ENCODE measurements at regions not wholly inside any gene's neighbourhood (a gene's known extent, or its start where the extent isn't known, plus 50 kb on each side); places are given as distances from the start of the nearest gene placed in this dataset.

- DNase-seq: no peak
These were observed 168.3 kb upstream of the FAT1 start for GRCh38 chr4:186891859-186892486.

DNA sequence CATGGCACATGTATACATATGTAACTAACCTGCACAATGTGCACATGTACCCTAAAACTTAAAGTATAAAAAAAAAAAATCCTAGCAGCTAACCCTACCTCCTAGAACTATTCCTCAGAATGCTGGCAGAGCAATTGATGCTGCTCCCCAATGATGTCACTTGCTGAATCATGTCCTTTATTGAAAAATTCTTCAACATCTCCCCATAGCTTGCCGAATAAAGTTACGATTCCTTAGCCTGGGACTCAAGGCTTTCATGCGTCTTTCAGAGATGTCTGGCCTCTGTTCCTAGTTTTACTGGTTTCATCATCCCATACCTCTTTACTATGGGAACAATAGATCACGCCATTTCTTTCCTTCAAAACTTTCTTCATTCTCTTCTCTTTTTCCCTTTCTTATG lies 174.7 kb upstream of the FAT1 start:
- DNase-seq: no peak

DNA sequence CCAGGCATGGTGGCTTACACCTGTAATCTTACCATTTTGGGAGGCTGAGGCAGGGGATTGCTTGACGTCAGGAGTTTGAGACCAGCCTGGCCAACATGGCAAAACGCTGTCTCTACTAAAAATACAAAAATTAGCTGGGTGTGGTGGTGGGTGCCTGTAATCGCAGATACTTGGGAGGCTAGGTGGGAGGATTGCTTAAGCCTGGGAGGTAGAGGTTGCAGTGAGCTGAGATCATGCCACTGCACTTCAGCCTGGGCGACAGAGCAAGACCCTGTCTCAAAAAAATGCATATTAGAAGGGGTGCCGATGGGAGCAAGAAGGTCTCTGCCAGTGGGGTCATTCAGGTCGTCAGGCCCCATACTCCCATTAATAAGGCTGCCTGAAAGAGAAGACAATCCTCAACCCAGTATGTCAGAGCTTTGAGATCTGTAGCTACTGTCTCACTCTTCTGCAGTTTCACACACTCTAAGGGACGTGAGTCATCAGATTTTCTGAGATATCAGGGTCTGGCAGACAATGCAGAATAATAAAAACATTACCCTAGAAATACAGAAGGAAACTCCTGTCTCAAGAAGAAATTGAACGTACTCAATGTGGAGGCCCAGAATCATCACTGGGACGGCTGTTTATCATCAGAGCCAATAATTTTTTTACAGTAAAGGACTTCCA lies 176.7 kb upstream of the FAT1 start:
- no peak for DNase-seq

GRCh38 chr4:186900984-186901383 lies 177.3 kb upstream of the FAT1 start:
- no peak for DNase-seq

DNA sequence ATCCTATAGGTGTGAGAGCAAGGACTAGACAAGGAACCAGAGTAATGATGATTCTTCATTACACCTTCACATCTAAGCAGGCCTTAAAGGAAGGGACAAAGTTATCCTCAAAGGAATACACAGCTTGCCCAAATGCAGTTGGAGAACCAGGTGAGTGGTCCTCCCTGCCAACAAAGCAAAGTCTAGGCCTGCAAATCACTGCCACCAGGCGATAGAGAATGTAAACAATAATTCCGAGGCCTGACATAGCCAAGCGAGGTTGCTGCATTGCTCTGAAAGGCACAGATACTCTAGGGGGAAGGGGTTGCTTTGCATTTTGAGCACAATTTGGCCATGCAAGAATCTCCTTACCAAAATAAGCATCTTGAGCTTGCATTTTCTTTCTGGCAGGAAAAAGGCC lies 178.2 kb upstream of the FAT1 start:
- no peak for DNase-seq

- DNase-seq: no peak
These were observed 178.7 kb upstream of the FAT1 start for GRCh38 chr4:186902361-186902760.

DNA sequence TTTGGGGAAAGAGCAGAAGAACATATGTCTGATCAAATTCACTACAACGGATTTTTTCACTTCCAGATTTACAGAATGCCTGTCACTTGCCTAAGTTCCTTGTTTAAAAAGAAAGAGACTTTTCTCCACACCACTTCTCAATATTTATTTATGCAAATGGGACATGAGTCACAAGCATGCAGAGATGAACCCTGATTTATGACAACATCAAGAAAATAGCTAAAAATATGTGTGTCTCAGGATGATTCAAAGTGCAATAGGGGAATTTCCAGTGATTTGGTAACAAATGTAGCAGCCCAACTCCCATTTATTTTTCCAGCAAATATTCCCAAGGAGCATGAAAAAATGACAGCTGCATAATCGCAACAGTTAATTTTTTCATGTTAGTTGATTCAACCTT lies 180.4 kb upstream of the FAT1 start:
- no peak for DNase-seq

DNA sequence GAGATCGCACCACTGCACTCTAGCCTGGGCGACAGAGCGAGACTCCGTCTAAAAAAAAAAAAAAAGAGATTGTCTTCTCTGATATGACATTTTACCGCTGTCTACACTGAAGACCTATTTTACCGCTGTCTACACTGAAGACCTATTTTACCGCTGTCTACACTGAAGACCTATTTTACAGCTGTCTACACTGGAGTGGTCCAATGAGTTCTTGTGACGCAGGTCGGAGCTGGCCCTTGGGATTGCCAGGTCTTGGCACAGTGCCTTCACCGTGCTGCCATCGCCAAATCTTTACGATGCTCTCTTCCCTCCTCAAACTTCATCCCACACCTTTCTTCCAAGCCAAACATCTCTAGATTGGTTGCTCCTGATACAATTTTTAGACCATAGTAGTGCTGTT lies 183.1 kb upstream of the FAT1 start:
- DNase-seq: no peak

GRCh38 chr4:186910385-186910784 lies 186.7 kb upstream of the FAT1 start:
- DNase-seq: no peak

- no peak for DNase-seq
These were observed 188.9 kb upstream of the FAT1 start for GRCh38 chr4:186912606-186913005.

DNA sequence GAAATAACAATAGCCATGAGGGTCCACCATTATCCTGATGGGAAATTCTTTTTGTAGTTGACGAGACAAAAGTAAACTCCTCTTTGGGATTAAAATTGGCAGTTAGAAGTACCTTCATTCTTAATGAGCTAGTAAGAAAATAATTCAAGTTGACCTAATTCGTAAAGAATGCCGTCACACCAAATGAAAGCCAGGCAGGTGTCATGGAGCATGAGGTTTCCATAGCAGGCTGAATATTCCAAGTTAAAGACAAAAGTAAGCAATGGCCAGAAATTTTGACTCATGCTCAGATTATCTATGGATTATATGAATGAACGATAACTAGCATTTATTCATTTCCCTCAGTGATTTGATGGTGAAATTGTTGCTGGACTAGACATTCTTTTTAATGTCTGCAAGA lies 192.2 kb upstream of the FAT1 start:
- DNase-seq: no peak

- DNase-seq: no peak
These were observed 193.5 kb upstream of the FAT1 start for GRCh38 chr4:186917136-186917535.

DNA sequence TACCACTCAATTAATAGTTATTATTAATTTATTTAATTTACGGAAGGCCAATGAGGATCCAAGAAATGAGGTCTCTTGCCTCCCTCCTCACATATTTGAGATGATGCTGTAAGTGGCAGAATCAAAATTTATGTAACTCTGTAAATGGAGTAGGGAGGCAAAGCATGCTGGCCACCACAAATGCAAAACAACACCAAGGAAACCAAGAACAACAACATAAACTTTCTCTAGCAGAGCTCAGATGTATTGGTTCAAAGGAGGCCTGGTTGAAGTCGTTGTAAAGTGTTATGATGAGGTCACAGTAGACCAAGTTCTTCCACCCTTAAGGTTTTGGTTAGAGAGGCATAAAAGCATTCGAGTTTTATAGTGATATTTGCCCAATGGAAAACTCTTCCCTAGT lies 194.8 kb upstream of the FAT1 start:
- DNase-seq: no peak

GRCh38 chr4:186919340-186919739 lies 195.7 kb upstream of the FAT1 start:
- no peak for DNase-seq

DNA sequence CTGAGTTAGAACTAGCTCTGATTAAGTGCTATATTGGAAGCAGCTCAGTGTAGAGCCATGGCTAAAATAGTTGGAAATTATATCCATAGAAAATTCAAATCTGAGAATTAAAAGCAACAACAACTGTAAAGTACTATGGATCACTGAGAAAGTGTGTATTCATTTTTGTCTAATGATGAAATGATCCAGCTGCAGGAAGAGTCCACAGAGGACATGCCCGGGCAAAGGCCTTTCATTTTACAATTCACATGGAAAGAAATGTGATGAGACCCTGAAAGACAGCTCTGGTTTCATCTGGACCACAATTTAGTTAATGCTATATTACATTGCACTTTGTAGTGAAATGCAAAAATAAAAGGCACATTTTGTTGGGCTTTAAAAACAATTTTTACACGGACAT lies 196.8 kb upstream of the FAT1 start:
- DNase-seq: no peak

DNA sequence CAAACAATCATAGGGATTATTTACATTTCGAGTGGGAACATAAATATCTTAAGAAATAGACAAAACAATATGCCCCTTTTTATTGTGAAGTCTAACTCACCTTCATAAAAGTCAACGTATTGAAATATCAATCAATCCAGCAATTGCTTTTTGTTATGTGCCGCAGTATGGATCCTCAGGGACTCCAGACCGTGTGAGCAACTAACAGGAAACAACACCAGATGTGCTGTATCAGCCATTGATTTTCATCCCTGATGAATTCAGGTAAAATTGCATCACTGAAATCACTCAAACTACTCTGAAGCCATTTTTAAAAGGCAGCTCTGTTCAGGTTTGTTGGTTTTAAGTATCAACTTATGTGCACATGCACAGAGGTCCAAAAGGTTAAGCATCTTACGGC lies 197.3 kb upstream of the FAT1 start:
- no peak for DNase-seq

DNA sequence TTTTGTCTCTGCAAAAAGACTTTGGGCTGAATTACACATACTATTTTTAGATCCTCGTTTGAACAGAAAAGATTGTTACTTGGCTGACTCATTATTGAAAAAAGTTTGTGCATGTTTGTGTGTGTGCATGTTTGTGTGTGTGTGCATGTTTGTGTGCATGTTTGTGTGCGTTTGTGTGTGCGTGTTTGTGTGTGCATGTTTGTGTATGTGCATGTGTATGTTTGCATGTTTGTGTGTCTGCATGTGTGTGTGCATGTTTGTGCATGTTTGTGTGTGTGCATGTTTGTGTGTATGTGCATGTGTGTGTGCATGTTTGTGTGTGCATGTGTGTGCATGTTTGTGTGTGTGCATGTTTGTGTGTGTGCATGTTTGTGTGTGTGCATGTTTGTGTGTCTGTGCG lies 201.1 kb upstream of the FAT1 start:
- no peak for DNase-seq

GRCh38 chr4:186927624-186928023 lies 204.0 kb upstream of the FAT1 start:
- DNase-seq: no peak

DNA sequence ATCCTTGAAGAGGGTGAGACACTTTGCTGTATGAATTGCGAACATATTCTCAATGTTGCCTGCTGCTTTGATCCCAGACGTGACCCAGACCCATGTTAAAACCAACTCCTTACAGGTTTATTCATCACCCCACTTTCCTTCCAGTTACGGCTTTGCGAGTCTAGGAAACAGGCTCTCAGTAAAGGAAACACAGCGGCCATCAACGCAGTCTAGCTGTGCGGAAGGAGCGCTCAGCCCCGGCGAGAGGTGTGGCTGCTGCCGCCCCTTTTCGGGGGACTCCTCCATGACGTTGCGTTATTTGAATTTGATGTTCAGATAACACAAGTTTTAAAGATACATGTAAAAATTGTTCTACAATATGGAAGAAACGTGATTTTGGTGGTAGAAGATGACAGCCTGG lies 206.4 kb upstream of the FAT1 start:
- no peak for DNase-seq

DNA sequence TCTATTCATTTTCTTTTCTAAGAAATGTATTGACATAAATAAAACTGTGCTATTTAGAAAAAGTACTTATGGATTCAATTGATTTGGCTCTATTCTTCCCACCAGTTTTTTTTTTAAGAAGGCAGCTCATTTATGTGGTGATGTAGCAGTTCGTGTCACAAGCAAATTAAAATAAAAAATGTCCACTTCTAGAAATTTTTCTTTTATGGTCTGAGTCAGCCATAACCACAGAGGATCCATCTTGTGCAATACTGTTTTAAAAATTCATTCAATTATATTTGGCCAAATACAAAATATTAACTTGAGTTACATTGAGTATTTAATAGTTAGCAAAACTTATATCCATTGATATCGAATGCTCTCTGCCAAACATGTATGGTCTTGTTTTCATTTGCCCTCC lies 207.9 kb upstream of the FAT1 start:
- no peak for DNase-seq

GRCh38 chr4:186932196-186932595 lies 208.5 kb upstream of the FAT1 start:
- DNase-seq: peak; percentile 83

- DNase-seq: no peak
These were observed 209.1 kb upstream of the FAT1 start for GRCh38 chr4:186932631-186933187.

- DNase-seq: no peak
These were observed 210.6 kb upstream of the FAT1 start for GRCh38 chr4:186934244-186934643.

- no peak for DNase-seq
These were observed 211.3 kb upstream of the FAT1 start for GRCh38 chr4:186934841-186935443.

Measured in NCI-H748 treated with DMSO at 0.1 percent for 48 hours (cell line).